ENCODE measurements at regions not wholly inside any gene's neighbourhood (a gene's known extent, or its start where the extent isn't known, plus 50 kb on each side); places are given as distances from the start of the nearest gene placed in this dataset.

DNA sequence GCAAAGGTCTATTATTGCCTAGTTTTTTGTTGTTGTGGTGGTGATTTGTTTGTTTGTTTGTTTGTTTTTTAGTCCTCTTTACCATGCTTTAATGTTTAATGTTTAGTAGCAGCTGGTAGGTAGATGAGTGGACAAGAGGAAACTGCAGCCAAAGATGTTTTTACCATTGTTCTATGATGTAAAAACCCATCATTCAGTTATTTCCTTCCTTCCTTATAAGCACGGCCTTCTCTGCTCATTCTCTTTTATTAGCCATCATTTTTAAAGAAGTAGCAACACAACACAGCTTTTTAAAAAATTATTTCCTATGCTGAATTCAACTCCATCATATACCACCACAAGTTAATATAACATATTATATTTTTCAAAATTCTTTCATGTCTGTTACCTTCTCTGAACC is 58.5 kb upstream of the BOC start:
- DNase-seq (ENCODE audit: low read depth in 2 of 2): no peak
- TF ChIP-seq, protein P1, sequence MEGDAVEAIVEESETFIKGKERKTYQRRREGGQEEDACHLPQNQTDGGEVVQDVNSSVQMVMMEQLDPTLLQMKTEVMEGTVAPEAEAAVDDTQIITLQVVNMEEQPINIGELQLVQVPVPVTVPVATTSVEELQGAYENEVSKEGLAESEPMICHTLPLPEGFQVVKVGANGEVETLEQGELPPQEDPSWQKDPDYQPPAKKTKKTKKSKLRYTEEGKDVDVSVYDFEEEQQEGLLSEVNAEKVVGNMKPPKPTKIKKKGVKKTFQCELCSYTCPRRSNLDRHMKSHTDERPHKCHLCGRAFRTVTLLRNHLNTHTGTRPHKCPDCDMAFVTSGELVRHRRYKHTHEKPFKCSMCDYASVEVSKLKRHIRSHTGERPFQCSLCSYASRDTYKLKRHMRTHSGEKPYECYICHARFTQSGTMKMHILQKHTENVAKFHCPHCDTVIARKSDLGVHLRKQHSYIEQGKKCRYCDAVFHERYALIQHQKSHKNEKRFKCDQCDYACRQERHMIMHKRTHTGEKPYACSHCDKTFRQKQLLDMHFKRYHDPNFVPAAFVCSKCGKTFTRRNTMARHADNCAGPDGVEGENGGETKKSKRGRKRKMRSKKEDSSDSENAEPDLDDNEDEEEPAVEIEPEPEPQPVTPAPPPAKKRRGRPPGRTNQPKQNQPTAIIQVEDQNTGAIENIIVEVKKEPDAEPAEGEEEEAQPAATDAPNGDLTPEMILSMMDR (IDR thresholded peaks at IDR 0.05; ENCODE audit: low read depth, low read length): no peak
- H3K4me3 ChIP-seq (replicated peaks in 1 of 2; ENCODE audit: low read depth in 2 of 2, low read length in 2 of 2): no peak overlapping the region

DNA sequence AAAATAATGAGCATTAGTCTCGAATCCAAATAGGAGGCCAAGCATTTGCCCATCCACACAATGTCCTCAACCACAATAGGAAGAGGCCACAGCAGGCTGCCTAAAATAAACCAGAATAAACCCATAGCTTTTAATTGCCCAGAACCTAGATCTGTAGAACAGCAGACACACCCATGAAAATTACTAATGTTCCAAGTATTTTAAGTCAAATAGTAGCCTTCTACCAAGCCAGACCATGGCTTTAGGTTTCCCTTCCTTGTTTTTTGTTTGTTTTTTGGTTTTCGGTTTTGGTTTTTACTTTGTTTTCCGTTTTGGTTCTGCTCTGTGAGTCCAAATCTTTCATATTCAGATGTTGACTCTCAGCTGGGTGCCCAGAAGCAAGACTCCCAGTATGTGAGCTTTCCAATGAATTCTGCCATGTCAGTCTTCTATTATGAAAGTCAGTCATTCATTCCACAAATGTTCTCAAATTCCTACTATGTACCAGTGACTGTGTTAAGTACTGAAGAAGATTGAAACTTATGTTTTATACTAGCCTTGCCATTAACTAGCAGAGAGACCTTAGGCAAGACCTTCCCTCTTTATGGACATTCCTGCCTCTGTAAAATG is 57.8 kb upstream of the BOC start:
- DNase-seq (ENCODE audit: low read depth in 2 of 2): no peak
- TF ChIP-seq, protein P1 (IDR thresholded peaks at IDR 0.05; ENCODE audit: low read depth, low read length): no peak
- H3K4me3 ChIP-seq (replicated peaks in 1 of 2; ENCODE audit: low read depth in 2 of 2, low read length in 2 of 2): no peak overlapping the region

DNA sequence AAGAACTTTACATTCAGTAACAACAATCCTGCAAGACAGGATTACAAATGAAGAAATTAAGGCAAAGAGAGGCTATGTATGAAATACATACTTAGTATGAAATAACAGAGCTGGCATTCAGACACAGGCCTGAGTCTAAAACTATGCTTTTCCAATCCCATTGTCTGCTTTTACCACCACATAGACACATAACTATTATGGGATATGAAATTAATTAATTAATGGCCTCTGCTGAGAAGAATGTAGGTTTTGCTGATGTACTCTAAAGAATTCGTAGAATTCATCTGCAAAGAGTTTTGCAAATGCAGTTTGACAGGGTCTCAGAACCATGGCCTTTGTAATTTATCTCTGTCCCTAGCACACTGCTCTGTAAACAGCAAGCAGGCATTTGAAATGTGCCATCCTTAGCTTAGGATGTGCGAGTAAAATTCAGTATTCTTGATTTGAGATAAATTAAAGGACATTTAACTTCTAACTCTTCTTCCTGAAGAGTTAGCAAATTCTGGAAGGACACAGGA is 54.5 kb upstream of the BOC start:
- TF ChIP-seq, protein P1 (IDR thresholded peaks at IDR 0.05; ENCODE audit: low read depth, low read length): no peak
- no peak overlapping the region for H3K4me3 ChIP-seq (replicated peaks in 1 of 2; ENCODE audit: low read depth in 2 of 2, low read length in 2 of 2)
- DNase-seq (ENCODE audit: low read depth in 2 of 2): no peak

DNA sequence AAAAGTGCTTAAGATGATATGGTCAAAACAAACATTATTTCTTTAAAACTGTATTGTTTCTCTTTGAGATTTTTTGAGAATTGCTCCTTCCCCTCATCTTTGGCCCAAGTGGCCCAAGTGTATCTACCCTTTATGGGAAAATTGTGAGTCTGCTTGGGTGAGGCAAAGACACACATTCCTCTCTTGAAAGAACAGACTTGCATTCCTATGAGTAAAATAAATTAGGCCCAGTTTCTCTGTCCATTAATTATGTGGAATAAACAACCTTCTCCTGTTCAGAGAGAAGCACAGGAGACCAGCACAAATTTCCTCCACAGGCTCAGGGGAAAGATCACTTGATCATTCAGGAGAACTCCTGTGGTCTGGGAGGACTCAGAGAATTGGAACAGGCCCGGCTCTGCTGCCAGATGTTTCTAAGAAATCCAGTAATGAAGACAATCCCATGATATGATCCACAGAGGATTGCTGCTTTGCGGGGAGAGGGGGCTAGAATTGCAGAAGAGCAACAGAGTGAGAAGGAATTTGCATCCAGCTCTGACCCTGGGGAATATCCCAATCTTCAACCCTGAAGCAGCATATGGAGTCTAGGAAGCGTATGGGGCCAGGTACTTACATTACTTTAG is 53.8 kb upstream of the BOC start:
- H3K4me3 ChIP-seq (replicated peaks in 1 of 2; ENCODE audit: low read depth in 2 of 2, low read length in 2 of 2): no peak overlapping the region
- TF ChIP-seq, protein P1 (IDR thresholded peaks at IDR 0.05; ENCODE audit: low read depth, low read length): no peak
- no peak for DNase-seq (ENCODE audit: low read depth in 2 of 2)

DNA sequence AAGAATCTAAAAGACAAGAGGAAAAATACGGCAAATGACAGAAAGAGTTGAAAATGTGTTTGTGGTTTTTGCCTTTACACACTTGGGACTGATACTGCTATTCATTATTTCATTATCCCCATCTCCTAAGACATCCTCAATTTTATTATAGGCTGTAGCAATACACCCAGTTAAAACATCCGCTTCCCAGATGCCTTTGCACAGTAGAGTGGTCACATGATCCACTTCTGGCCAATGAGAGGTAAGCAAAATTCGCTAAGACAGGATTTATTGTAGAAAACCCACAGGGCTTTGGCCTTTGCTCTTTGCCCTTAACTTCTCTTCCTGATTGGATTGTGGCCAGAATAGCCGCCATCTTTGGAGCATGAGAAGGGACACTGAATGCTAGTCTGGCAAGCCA is 53.2 kb upstream of the BOC start:
- DNase-seq (ENCODE audit: low read depth in 2 of 2): no peak
- H3K4me3 ChIP-seq (replicated peaks in 1 of 2; ENCODE audit: low read depth in 2 of 2, low read length in 2 of 2): no peak overlapping the region
- TF ChIP-seq, protein P1 (IDR thresholded peaks at IDR 0.05; ENCODE audit: low read depth, low read length): no peak

Data from cardiac fibroblast (primary cell).